ENCODE measurements at regions not wholly inside any gene's neighbourhood (a gene's known extent, or its start where the extent isn't known, plus 50 kb on each side); places are given as distances from the start of the nearest gene placed in this dataset.

- Histone ChIP-seq H3K4ac (ENCODE audit: low read depth, low read length) (no peak overlapping the region), H3K79me2 (ENCODE audit: insufficient read depth, low read length) (no peaks in the 10 kb centered on the region), H3K18ac (ENCODE audit: insufficient read length, low read depth, low read length) (no peak overlapping the region), H3K4me2 (ENCODE audit: insufficient read depth, insufficient read length, low read length) (no peak overlapping the region), H4K20me1 (ENCODE audit: control insufficient read depth, insufficient read depth, insufficient read length) (no peaks in the 10 kb centered on the region), H3K23ac (ENCODE audit: insufficient read length, low read depth, low read length) (no peak overlapping the region), H2AFZ (ENCODE audit: low read length) (no peak overlapping the region), H3K14ac (ENCODE audit: insufficient read depth, low read length) (no peak overlapping the region), H3K79me1 (ENCODE audit: insufficient read depth, low read depth, low read length, poor library complexity, severe bottlenecking) (no peaks in the 10 kb centered on the region), H3K4me1 (ENCODE audit: insufficient read depth, low read length) (0 out of 2 replicates have a peak, but pooled peaks cover 3% of the 10 kb centered on the region), H2BK120ac (ENCODE audit: low read depth, low read length, poor library complexity, severe bottlenecking) (no peak overlapping the region), H4K8ac (replicated peaks; ENCODE audit: insufficient read length, low read depth, low read length) (no peak overlapping the region), H3K9me3 (ENCODE audit: control insufficient read depth, low read depth, low read length) (no peaks in the 10 kb centered on the region), H2BK5ac (ENCODE audit: insufficient read length, low read length) (no peak overlapping the region), H2AK5ac (ENCODE audit: insufficient read length, low read length) (no peak overlapping the region), H4K91ac (ENCODE audit: insufficient read length, low read depth, low read length) (no peak overlapping the region), H4K5ac (ENCODE audit: insufficient read length, low read depth, low read length) (no peak overlapping the region), H3K9ac (ENCODE audit: extremely low read depth, insufficient read length, low read length) (no peak overlapping the region), H2BK12ac (ENCODE audit: insufficient read length, low read depth, low read length) (no peak overlapping the region), H3K27me3 (ENCODE audit: insufficient read depth, low read length) (no peaks in the 10 kb centered on the region), H3T11ph (ENCODE audit: low read length) (no peak overlapping the region), H3K27ac (ENCODE audit: insufficient read length, low read depth, low read length) (no peak overlapping the region), H3K56ac (ENCODE audit: insufficient read length, low read depth, low read length) (no peak overlapping the region), H2BK15ac (ENCODE audit: low read depth, low read length) (no peak overlapping the region), H3K23me2 (ENCODE audit: insufficient read length, low read depth, low read length, poor library complexity, severe bottlenecking) (no peaks in the 10 kb centered on the region), H2BK20ac (ENCODE audit: low read depth, low read length, poor library complexity, severe bottlenecking) (no peak overlapping the region)
- Mint-ChIP-seq H3K27ac (no peak overlapping the region), H3K36me3 (ENCODE audit: insufficient read depth in 1 of 3, low read depth in 3 of 3) (no peaks in the 10 kb centered on the region), H3K9me3 (no peaks in the 10 kb centered on the region), H3K27me3 (ENCODE audit: low read depth) (no peaks in the 10 kb centered on the region), H3K4me3 (no peak overlapping the region), H3K4me1 (peaks cover 6 to 9% of the 10 kb centered on the region in 2 experiments; a peak in 3 of 4 replicates)
- TF ChIP-seq, protein P1, sequence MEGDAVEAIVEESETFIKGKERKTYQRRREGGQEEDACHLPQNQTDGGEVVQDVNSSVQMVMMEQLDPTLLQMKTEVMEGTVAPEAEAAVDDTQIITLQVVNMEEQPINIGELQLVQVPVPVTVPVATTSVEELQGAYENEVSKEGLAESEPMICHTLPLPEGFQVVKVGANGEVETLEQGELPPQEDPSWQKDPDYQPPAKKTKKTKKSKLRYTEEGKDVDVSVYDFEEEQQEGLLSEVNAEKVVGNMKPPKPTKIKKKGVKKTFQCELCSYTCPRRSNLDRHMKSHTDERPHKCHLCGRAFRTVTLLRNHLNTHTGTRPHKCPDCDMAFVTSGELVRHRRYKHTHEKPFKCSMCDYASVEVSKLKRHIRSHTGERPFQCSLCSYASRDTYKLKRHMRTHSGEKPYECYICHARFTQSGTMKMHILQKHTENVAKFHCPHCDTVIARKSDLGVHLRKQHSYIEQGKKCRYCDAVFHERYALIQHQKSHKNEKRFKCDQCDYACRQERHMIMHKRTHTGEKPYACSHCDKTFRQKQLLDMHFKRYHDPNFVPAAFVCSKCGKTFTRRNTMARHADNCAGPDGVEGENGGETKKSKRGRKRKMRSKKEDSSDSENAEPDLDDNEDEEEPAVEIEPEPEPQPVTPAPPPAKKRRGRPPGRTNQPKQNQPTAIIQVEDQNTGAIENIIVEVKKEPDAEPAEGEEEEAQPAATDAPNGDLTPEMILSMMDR (conservative IDR thresholded peaks at IDR 0.05) = no peak
- DNase-seq = no peak
These were observed 68.6 kb upstream of the RGL1 start for GRCh38 chr1:183736343-183736742.
